CD4-positive, alpha-beta T cell (primary cell): ENCODE measurements at regions not wholly inside any gene's neighbourhood (a gene's known extent, or its start where the extent isn't known, plus 50 kb on each side); places are given as distances from the start of the nearest gene placed in this dataset.
"Not testable (repeated sequence)": the region's sequence is repeated elsewhere in the genome, so short reads cannot be mapped to it uniquely, and the experiment has no call there.

ENCODE experiments used
- ATAC-seq: fragments of 200-7000 bp; cut with Tn5 transposase; one replicate; pipeline ENCODE4 v1.10.0; 2022; ENCODE audit warnings: mild to moderate bottlenecking; ENCODE audit not compliant: poor library complexity
- CTCF ChIA-PET: fragments of 350-600 bp; sonication (Branson Sonifier 250); formaldehyde crosslinking; loops from one replicate; lab custom pipeline; 2021; ENCODE audit warnings: antibody characterized with exemption, inconsistent platforms; lab: Charles Lee
- POLR2A ChIA-PET: fragments of 350-600 bp; sonication (Branson Sonifier 250); formaldehyde crosslinking; loops from one replicate; lab custom pipeline; 2021; ENCODE audit warnings: antibody characterized with exemption, inconsistent platforms; lab: Charles Lee
- DNase-seq, 14 experiments: peaks; one replicate each; pipeline ENCODE4 v3.0.0-alpha.2; 2013 to 2020; ENCODE audit warnings: mixed read lengths in 2 of 14
- H3K27ac ChIP-seq, 2 donors: one replicate each; pipeline versions ENCODE4 v1.5.1 to v1.7.0; 2013; ENCODE audit warnings: low read length in 2 of 2, low read depth in 1 of 2, mild to moderate bottlenecking in 1 of 2
- H3K27me3 ChIP-seq, 2 experiments: 1 replicate in 1 of 2; 2 replicates in 1 of 2; pipeline versions ENCODE4 v1.6.1 to v1.7.0; 2013; ENCODE audit warnings: low read length in 2 of 2, control low read depth in 1 of 2, mild to moderate bottlenecking in 1 of 2, moderate library complexity in 1 of 2; ENCODE audit not compliant: insufficient read depth in 2 of 2, control insufficient read depth in 1 of 2
- H3K36me3 ChIP-seq: one replicate; pipeline ENCODE4 v1.6.1; 2013; ENCODE audit warnings: low read length, control low read depth; ENCODE audit not compliant: insufficient read depth
- H3K4me1 ChIP-seq: one replicate; pipeline ENCODE4 v1.6.1; 2013; ENCODE audit warnings: low read length, control low read depth; ENCODE audit not compliant: insufficient read depth
- H3K4me3 ChIP-seq: one replicate; pipeline ENCODE4 v1.5.1; 2013; ENCODE audit warnings: mild to moderate bottlenecking, low read length, moderate library complexity
- H3K9me3 ChIP-seq, 2 experiments: 1 replicate in 1 of 2; 2 replicates in 1 of 2; pipeline versions ENCODE4 v1.6.1 to v1.7.0; 2013; ENCODE audit warnings: low read length in 2 of 2, mild to moderate bottlenecking in 2 of 2, control low read depth in 1 of 2, moderate library complexity in 1 of 2; ENCODE audit not compliant: control insufficient read depth in 1 of 2, insufficient read depth in 1 of 2
- H3K27ac Mint-ChIP-seq: one replicate; pipeline ENCODE4 v1.8.0; 2020; ENCODE audit warnings: mixed read lengths
- H3K27me3 Mint-ChIP-seq: one replicate; pipeline ENCODE4 v1.8.0; 2021; ENCODE audit warnings: mixed read lengths
- H3K36me3 Mint-ChIP-seq: one replicate; pipeline ENCODE4 v1.8.0; 2021; ENCODE audit warnings: low read depth, mixed read lengths
- H3K4me1 Mint-ChIP-seq: one replicate; pipeline ENCODE4 v1.8.0; 2021; ENCODE audit warnings: low read depth, mixed read lengths
- H3K4me3 Mint-ChIP-seq: one replicate; pipeline ENCODE4 v1.8.0; 2020; ENCODE audit warnings: mild to moderate bottlenecking, mixed read lengths
- H3K9me3 Mint-ChIP-seq: one replicate; pipeline ENCODE4 v1.8.0; 2020; ENCODE audit warnings: mixed read lengths
- CTCF ChIP-seq: fragments of 200-600 bp; IDR thresholded peaks from one replicate; pipeline ENCODE4 v1.8.0; 2022; ENCODE audit warnings: antibody characterized with exemption, mild to moderate bottlenecking
- intact Hi-C, 2 experiments: fragments of 100-400 bp; cut with DNase I in 1 of 2; cut with micrococcal nuclease in 1 of 2; formaldehyde crosslinking; loops; one replicate each; pipeline versions ENCODE4 v1.15.1 to v1.9.0; 2023 to 2025; cut with DNase I, micrococcal nuclease

- ChIA-PET POLR2A (no interaction called here), CTCF (no interaction called here)
- Mint-ChIP-seq H3K4me1 (no peaks in the 10 kb centered on the region), H3K36me3 (no peaks in the 10 kb centered on the region), H3K27me3 (no peaks in the 10 kb centered on the region), H3K9me3 (peaks cover 5% of the 10 kb centered on the region), H3K27ac (no peak overlapping the region), H3K4me3 (no peak overlapping the region)
- intact Hi-C loops = no loop called here
- Histone ChIP-seq H3K27me3 (no peaks in the 10 kb centered on the region), H3K27ac (no peak overlapping the region), H3K4me3 (no peak overlapping the region), H3K36me3 (no peaks in the 10 kb centered on the region), H3K9me3 (no peaks in the 10 kb centered on the region), H3K4me1 (no peaks in the 10 kb centered on the region)
- ATAC-seq (no peak), DNase-seq (no peak)
- TF ChIP-seq CTCF = no peak
These were observed 418.2 kb upstream of the SLC39A10 start for GRCh38 chr2:195238826-195239225.

GRCh38 chr2:195238379-195238778 lies 418.6 kb upstream of the SLC39A10 start:
- Histone ChIP-seq H3K27ac (no peak overlapping the region), H3K4me1 (no peaks in the 10 kb centered on the region), H3K4me3 (no peak overlapping the region), H3K9me3 (no peaks in the 10 kb centered on the region), H3K36me3 (no peaks in the 10 kb centered on the region), H3K27me3 (no peaks in the 10 kb centered on the region)
- no peaks in the 10 kb centered on the region for H3K27me3 Mint-ChIP-seq
- no peaks in the 10 kb centered on the region for H3K4me1 Mint-ChIP-seq
- ATAC-seq (no peak), DNase-seq (no peak)
- H3K9me3 Mint-ChIP-seq = peaks cover under 1% of the 10 kb centered on the region
- POLR2A ChIA-PET = no interaction called here
- H3K27ac Mint-ChIP-seq = no peak overlapping the region
- intact Hi-C loops = no loop called here
- H3K36me3 Mint-ChIP-seq = no peaks in the 10 kb centered on the region
- CTCF ChIA-PET = no interaction called here
- H3K4me3 Mint-ChIP-seq = no peak overlapping the region
- no peak for TF ChIP-seq CTCF

GRCh38 chr2:195228547-195228946 lies 428.5 kb upstream of the SLC39A10 start:
- H3K27me3 ChIP-seq, H3K36me3 Mint-ChIP-seq, POLR2A ChIA-PET, H3K9me3 Mint-ChIP-seq, ATAC-seq, DNase-seq, H3K27ac ChIP-seq, CTCF ChIA-PET, H3K27me3 Mint-ChIP-seq, H3K36me3 ChIP-seq, H3K4me3 ChIP-seq, H3K27ac Mint-ChIP-seq, H3K4me3 Mint-ChIP-seq, H3K4me1 Mint-ChIP-seq, intact Hi-C loops, H3K4me1 ChIP-seq: not testable (repeated sequence)
- H3K9me3 ChIP-seq = peaks cover 0 to 10% of the 10 kb centered on the region in 2 experiments

GRCh38 chr2:195214072-195214471 lies 443.0 kb upstream of the SLC39A10 start:
- Mint-ChIP-seq H3K4me1 (no peaks in the 10 kb centered on the region), H3K36me3 (no peaks in the 10 kb centered on the region), H3K4me3 (no peak overlapping the region), H3K27me3 (no peaks in the 10 kb centered on the region), H3K27ac (no peak overlapping the region), H3K9me3 (no peaks in the 10 kb centered on the region)
- no peaks in the 10 kb centered on the region for H3K4me1 ChIP-seq
- ATAC-seq (no peak), DNase-seq (no peak)
- ChIA-PET CTCF (interaction anchor here (0.8 kb wide), 1 partner anchor 12 kb away, joined by 3 read pairs; no protein-coding TSS in a partner anchor), POLR2A (no interaction called here)
- no peak for TF ChIP-seq CTCF
- intact Hi-C loops = no loop called here
- no peak overlapping the region for H3K4me3 ChIP-seq
- no peaks in the 10 kb centered on the region for H3K36me3 ChIP-seq
- H3K27me3 ChIP-seq = no peaks in the 10 kb centered on the region
- no peak overlapping the region for H3K27ac ChIP-seq
- H3K9me3 ChIP-seq = no peaks in the 10 kb centered on the region
